ENCODE measurements at regions not wholly inside any gene's neighbourhood (a gene's known extent, or its start where the extent isn't known, plus 50 kb on each side); places are given as distances from the start of the nearest gene placed in this dataset.

GRCh38 chrX:124726292-124726691 lies 379.9 kb downstream of the SH2D1A start:
- WGBS (ENCODE audit: insufficient coverage, low coverage, missing lambda C conversion rate), result 27% methylated on average over 2 of the region's 2 CpGs
- in situ Hi-C loops (cut with MboI) (no loop called here), intact Hi-C loops (cut with micrococcal nuclease) (no loop called here)
- no peak for ATAC-seq
- BruUV-seq (replicated peaks), result no TSS peak
- no peak overlapping the region for H3K4me3 ChIP-seq
- no peaks in the 10 kb centered on the region for H3K79me2 ChIP-seq (ENCODE audit: control insufficient read depth, insufficient read depth, low read length)
- POLR2A ChIA-PET, result no interaction called here
- no peaks in the 10 kb centered on the region for H3K27me3 ChIP-seq (ENCODE audit: control insufficient read depth in 2 of 2, insufficient read depth in 2 of 2, low read length in 2 of 2)
- no peaks in the 10 kb centered on the region for H3K9me3 ChIP-seq (replicated peaks; ENCODE audit: control insufficient read depth, insufficient read depth, low read depth, low read length)
- H2AFZ ChIP-seq (ENCODE audit: low read depth, low read length), result no peak overlapping the region
- no peaks in the 10 kb centered on the region for H3K9me1 ChIP-seq (ENCODE audit: control insufficient read depth, insufficient read depth, low read length)
- TF ChIP-seq ZNF41 (CRISPR knock-in tag; conservative IDR thresholded peaks at IDR 0.05) (no peak), NCOA1 (IDR thresholded peaks at IDR 0.05; ENCODE audit: low read depth) (no peak), ELF2 (CRISPR knock-in tag; IDR thresholded peaks at IDR 0.05) (no peak), ZNF740 (CRISPR knock-in tag; IDR thresholded peaks at IDR 0.05) (no peak), ZNF740 (tag; IDR thresholded peaks at IDR 0.05) (no peak), KLF1 (tag; IDR thresholded peaks at IDR 0.05) (no peak)
- H3K36me3 ChIP-seq (ENCODE audit: control insufficient read depth, insufficient read depth, low read length), result no peaks in the 10 kb centered on the region
- H3K4me2 ChIP-seq (ENCODE audit: insufficient read depth, low read length), result no peak overlapping the region
- no peak for FAIRE-seq
- CTCF ChIA-PET (ENCODE audit: low intra/inter-chr PET ratio), result no interaction called here
- no peak for DNase-seq (ENCODE audit: extremely low read depth in 1 of 4, low spot score in 3 of 4)
- no peak overlapping the region for H3K9ac ChIP-seq (ENCODE audit: insufficient read depth in 1 of 2, low read depth in 2 of 2, low read length in 2 of 2)
- H3K4me1 ChIP-seq (replicated peaks in 1 of 2; ENCODE audit: control insufficient read depth in 2 of 2, insufficient read depth in 2 of 2, low read length in 2 of 2), result no peaks in the 10 kb centered on the region; a peak in 1 of 5 replicates
- no peak overlapping the region for H3K27ac ChIP-seq (ENCODE audit: extremely low read depth, low read depth, low read length)
- no peaks in the 10 kb centered on the region for H4K20me1 ChIP-seq (replicated peaks; ENCODE audit: control insufficient read depth, insufficient read depth, low read length)

DNA sequence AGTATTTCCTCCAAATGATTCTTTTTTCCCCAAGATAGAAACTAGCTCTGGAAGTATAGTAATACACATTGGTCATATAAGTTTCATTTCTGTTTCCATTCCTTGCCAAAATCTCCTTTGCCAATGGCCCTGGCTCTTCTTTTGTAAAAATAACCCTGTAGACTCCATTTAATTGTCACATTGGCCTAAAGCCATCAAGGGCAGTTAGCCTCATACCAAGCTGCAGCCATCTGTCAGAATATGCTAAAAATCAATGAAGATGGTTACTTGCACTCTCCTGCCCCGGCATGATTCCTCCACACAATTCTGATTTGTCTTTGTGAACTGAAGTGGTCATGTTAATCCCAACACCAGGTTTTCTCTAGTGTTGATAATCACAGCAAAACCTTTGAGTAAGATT lies 380.5 kb downstream of the SH2D1A start:
- Histone ChIP-seq H3K4me1 (replicated peaks in 1 of 2; ENCODE audit: control insufficient read depth in 2 of 2, insufficient read depth in 2 of 2, low read length in 2 of 2) (no peaks in the 10 kb centered on the region; a peak in 1 of 5 replicates), H3K9me3 (replicated peaks; ENCODE audit: control insufficient read depth, insufficient read depth, low read depth, low read length) (no peaks in the 10 kb centered on the region), H2AFZ (ENCODE audit: low read depth, low read length) (no peak overlapping the region), H4K20me1 (replicated peaks; ENCODE audit: control insufficient read depth, insufficient read depth, low read length) (no peaks in the 10 kb centered on the region), H3K4me2 (ENCODE audit: insufficient read depth, low read length) (no peak overlapping the region), H3K9me1 (ENCODE audit: control insufficient read depth, insufficient read depth, low read length) (no peaks in the 10 kb centered on the region), H3K4me3 (no peak overlapping the region), H3K36me3 (ENCODE audit: control insufficient read depth, insufficient read depth, low read length) (no peaks in the 10 kb centered on the region), H3K9ac (ENCODE audit: insufficient read depth in 1 of 2, low read depth in 2 of 2, low read length in 2 of 2) (no peak overlapping the region), H3K27me3 (ENCODE audit: control insufficient read depth in 2 of 2, insufficient read depth in 2 of 2, low read length in 2 of 2) (no peaks in the 10 kb centered on the region), H3K79me2 (ENCODE audit: control insufficient read depth, insufficient read depth, low read length) (no peaks in the 10 kb centered on the region), H3K27ac (ENCODE audit: extremely low read depth, low read depth, low read length) (no peak overlapping the region)
- DNase-seq (ENCODE audit: extremely low read depth in 1 of 4, low spot score in 3 of 4) (no peak), ATAC-seq (no peak), FAIRE-seq (no peak)
- 36% methylated on average over 1 of the region's 1 CpG for WGBS (ENCODE audit: insufficient coverage, low coverage, missing lambda C conversion rate)
- POLR2A ChIA-PET, result no interaction called here
- no TSS peak for BruUV-seq (replicated peaks)
- CTCF ChIA-PET (ENCODE audit: low intra/inter-chr PET ratio), result no interaction called here
- in situ Hi-C loops (cut with MboI) (no loop called here), intact Hi-C loops (cut with micrococcal nuclease) (no loop called here)
- no peak for TF ChIP-seq JUND (IDR thresholded peaks at IDR 0.05; ENCODE audit: borderline replicate concordance, low read depth, low read length)
- no peak for TF ChIP-seq JUND (tag; IDR thresholded peaks at IDR 0.05; ENCODE audit: borderline replicate concordance, low read depth, low read length)
- TF ChIP-seq ATF3 (IDR thresholded peaks at IDR 0.05), result no peak
- no peak for TF ChIP-seq ATF3 (CRISPR knock-in tag; conservative IDR thresholded peaks at IDR 0.05)
- TF ChIP-seq ZNF398 (CRISPR knock-in tag; IDR thresholded peaks at IDR 0.05), result no peak
- no peak for TF ChIP-seq SMAD2 (IDR thresholded peaks at IDR 0.05; ENCODE audit: low read depth, low read length)
- TF ChIP-seq, protein P1, sequence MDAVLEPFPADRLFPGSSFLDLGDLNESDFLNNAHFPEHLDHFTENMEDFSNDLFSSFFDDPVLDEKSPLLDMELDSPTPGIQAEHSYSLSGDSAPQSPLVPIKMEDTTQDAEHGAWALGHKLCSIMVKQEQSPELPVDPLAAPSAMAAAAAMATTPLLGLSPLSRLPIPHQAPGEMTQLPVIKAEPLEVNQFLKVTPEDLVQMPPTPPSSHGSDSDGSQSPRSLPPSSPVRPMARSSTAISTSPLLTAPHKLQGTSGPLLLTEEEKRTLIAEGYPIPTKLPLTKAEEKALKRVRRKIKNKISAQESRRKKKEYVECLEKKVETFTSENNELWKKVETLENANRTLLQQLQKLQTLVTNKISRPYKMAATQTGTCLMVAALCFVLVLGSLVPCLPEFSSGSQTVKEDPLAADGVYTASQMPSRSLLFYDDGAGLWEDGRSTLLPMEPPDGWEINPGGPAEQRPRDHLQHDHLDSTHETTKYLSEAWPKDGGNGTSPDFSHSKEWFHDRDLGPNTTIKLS (IDR thresholded peaks at IDR 0.05; ENCODE audit: borderline replicate concordance, low read depth), result no peak

All from K562 (cell line).